ENCODE measurements at regions not wholly inside any gene's neighbourhood (a gene's known extent, or its start where the extent isn't known, plus 50 kb on each side); places are given as distances from the start of the nearest gene placed in this dataset.

DNA sequence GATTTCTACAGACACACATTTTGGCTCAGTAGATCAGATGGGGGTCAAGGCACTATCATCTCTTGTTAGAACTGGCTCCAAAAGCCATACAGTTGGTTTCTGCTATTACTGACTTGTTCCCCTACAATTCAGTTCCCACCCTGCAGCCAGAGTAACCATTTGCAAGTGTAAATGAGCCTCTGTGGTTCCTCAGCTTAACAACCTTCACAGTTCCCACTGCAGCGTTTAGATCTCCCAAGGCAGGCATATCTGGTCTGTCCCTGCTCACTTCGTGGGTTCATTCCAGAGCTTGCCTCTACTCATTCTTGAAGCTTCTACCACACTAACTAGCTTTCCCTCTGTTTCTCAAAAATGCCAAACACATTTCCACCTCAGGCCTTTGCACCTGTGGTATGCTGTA is 186.1 kb downstream of the CBLN1 start:
- Histone ChIP-seq H3K4me3 (no peak overlapping the region), H3K36me3 (no peaks in the 10 kb centered on the region), H3K4me1 (peaks cover 0 to 10% (median 0%) of the 10 kb centered on the region in 12 donors), H3K27ac (no peak overlapping the region), H3K9me3 (peaks cover 0 to 5% (median 0%) of the 10 kb centered on the region in 12 donors), H3K27me3 (no peaks in the 10 kb centered on the region)
- no peak for DNase-seq
- no peak for ATAC-seq
- WGBS, 4 donors: 27 to 54% (median 32%) methylated on average over 2 of the region's 2 CpGs
- intact Hi-C loops (cut with DNase I): no loop called here
- TF ChIP-seq POLR2A (IDR thresholded peaks at IDR 0.05): no peak
- TF ChIP-seq, protein P1, sequence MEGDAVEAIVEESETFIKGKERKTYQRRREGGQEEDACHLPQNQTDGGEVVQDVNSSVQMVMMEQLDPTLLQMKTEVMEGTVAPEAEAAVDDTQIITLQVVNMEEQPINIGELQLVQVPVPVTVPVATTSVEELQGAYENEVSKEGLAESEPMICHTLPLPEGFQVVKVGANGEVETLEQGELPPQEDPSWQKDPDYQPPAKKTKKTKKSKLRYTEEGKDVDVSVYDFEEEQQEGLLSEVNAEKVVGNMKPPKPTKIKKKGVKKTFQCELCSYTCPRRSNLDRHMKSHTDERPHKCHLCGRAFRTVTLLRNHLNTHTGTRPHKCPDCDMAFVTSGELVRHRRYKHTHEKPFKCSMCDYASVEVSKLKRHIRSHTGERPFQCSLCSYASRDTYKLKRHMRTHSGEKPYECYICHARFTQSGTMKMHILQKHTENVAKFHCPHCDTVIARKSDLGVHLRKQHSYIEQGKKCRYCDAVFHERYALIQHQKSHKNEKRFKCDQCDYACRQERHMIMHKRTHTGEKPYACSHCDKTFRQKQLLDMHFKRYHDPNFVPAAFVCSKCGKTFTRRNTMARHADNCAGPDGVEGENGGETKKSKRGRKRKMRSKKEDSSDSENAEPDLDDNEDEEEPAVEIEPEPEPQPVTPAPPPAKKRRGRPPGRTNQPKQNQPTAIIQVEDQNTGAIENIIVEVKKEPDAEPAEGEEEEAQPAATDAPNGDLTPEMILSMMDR (IDR thresholded peaks at IDR 0.05): no peak

GRCh38 chr16:49094471-49094870 is 187.2 kb downstream of the CBLN1 start:
- ATAC-seq (no peak), DNase-seq (no peak)
- H3K36me3 ChIP-seq: no peaks in the 10 kb centered on the region
- peaks cover 0 to 10% (median 0%) of the 10 kb centered on the region in 12 donors for H3K4me1 ChIP-seq
- H3K4me3 ChIP-seq: no peak overlapping the region
- no peak overlapping the region for H3K27ac ChIP-seq
- intact Hi-C loops (cut with DNase I): no loop called here
- peaks cover 0 to 5% (median 0%) of the 10 kb centered on the region in 12 donors for H3K9me3 ChIP-seq
- 58 to 69% (median 66%) methylated on average over 2 of the region's 2 CpGs for WGBS, 4 donors
- no peaks in the 10 kb centered on the region for H3K27me3 ChIP-seq
- TF ChIP-seq, protein P1 (IDR thresholded peaks at IDR 0.05): no peak
- no peak for TF ChIP-seq POLR2A (IDR thresholded peaks at IDR 0.05)

DNA sequence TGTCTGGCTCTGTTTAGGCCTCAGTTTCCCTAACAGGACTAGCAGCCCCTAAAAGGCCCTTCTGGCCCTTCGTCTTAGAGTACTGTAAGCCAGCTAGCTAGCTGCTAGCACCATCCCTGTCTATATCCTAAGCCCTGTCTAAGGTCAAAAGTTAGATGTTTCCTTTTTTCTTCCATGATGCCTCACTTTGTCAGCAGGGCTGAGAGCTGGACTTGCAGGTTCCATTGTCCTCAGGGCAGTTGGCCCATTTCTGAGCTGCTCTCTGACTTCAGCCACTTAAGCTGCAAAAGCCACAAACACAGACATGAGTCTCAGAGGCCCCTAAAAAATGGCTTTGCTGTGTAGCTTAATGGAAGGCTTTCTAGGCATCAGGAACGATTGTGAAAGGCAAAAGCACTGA is 187.7 kb downstream of the CBLN1 start:
- intact Hi-C loops (cut with DNase I): no loop called here
- Histone ChIP-seq H3K27me3 (no peaks in the 10 kb centered on the region), H3K27ac (no peak overlapping the region), H3K9me3 (peaks cover 0 to 5% (median 0%) of the 10 kb centered on the region in 12 donors), H3K4me3 (no peak overlapping the region), H3K4me1 (peaks cover 0 to 10% (median 0%) of the 10 kb centered on the region in 12 donors), H3K36me3 (no peaks in the 10 kb centered on the region)
- no peak for DNase-seq
- WGBS, 4 donors: 65 to 77% (median 70%) methylated on average over 2 of the region's 2 CpGs
- ATAC-seq: no peak
- TF ChIP-seq, protein P1 (IDR thresholded peaks at IDR 0.05): no peak
- no peak for TF ChIP-seq POLR2A (IDR thresholded peaks at IDR 0.05)

- H3K27me3 ChIP-seq: no peaks in the 10 kb centered on the region
- no peaks in the 10 kb centered on the region for H3K9me3 ChIP-seq
- no peak for DNase-seq
- no peak for ATAC-seq
- TF ChIP-seq, protein P1 (IDR thresholded peaks at IDR 0.05): no peak
- no peak for TF ChIP-seq POLR2A (IDR thresholded peaks at IDR 0.05)
- WGBS, 4 donors: 68 to 75% (median 72%) methylated on average over 2 of the region's 2 CpGs
- no peaks in the 10 kb centered on the region for H3K36me3 ChIP-seq
- peaks cover 0 to 9% (median 0%) of the 10 kb centered on the region in 12 donors for H3K4me1 ChIP-seq
- intact Hi-C loops (cut with DNase I): no loop called here
- no peak overlapping the region for H3K27ac ChIP-seq
- no peak overlapping the region for H3K4me3 ChIP-seq
Observed at GRCh38 chr16:49092704-49093103, 188.9 kb downstream of the CBLN1 start.
